ENCODE measurements at regions not wholly inside any gene's neighbourhood (a gene's known extent, or its start where the extent isn't known, plus 50 kb on each side); places are given as distances from the start of the nearest gene placed in this dataset.

DNA sequence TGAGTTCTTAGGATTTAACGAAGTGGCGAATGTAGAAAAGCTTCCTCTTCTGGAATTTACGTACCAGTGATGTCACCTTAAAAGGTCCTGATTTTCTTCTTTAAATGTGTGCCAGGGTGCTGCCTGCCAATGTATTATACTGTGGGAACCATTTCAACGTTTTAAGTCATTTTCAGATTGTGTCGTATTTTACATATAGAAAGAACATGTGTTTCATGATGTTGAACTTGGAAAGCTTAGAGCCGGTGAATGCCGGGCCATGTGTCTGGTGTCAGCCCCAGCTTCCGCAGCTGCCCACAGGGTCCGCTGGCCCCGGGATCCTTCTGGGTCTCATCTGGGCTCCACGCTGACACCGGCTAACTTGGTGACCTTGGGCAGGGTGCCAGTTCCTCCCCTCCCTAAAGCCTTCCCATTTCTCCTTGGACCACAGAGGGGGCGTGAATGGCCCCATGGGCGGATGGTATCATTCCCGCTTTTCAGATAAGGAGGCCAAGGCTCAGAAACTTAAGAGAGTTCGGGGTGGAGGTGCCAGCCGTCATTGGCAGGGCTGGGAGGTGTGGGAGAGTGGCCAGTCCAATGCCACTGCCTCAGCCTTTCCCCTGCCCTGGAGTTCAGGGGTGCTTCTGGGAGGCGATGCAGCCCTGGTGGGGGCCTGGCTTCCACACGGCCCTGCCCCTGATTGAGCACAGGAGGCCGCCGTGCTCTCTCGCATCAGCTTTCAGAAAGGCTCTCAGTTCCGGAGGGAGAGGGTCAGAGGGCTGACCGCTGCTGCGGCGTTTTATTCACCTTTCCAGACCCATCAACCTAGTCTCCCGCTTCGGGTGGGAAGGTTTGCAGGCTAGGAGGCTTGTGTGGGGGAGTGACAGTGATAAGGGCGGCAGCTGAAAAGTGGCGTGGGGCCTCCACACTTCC is 68.8 kb upstream of the CIBAR2 start:
- no peak overlapping the region for H3K27ac ChIP-seq (ENCODE audit: low read length)
- H3K4me3 ChIP-seq (ENCODE audit: low read length), result no peak overlapping the region
- H3K27me3 ChIP-seq (ENCODE audit: control insufficient read depth, insufficient read depth, low read length), result no peaks in the 10 kb centered on the region
- H3K4me1 ChIP-seq (ENCODE audit: control insufficient read depth, insufficient read depth, low read length), result no peaks in the 10 kb centered on the region
- H3K36me3 ChIP-seq (ENCODE audit: control insufficient read depth, insufficient read depth, low read length), result no peaks in the 10 kb centered on the region
- no peak for DNase-seq (ENCODE audit: low read depth, low spot score)
- WGBS (ENCODE audit: insufficient coverage, insufficient read length), result no CpG with 5 or more reads among the region's 30 CpGs
- H3K9me3 ChIP-seq (ENCODE audit: control insufficient read depth, insufficient read depth, low read length), result no peaks in the 10 kb centered on the region

DNA sequence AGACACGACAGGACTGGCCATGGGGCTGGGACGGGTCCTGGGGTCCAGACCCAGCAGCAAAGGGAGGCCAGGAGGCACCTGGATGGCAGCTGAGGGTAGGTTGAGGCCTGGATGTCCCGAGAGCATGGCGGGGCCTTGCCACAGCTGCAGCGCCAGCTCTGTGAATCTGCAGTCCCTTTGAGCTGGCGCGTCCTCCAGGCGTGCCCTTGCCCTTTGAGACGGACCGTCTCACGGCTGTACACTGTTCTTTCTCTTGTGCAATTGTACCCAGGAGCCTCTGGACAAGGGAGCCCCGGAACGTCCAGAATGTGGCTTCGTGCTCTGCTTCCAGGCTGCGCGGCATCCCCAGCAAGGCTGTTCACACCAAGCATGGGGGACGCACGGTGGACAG is 69.5 kb upstream of the CIBAR2 start:
- Histone ChIP-seq H3K4me3 (ENCODE audit: low read length) (no peak overlapping the region), H3K36me3 (ENCODE audit: control insufficient read depth, insufficient read depth, low read length) (no peaks in the 10 kb centered on the region), H3K27me3 (ENCODE audit: control insufficient read depth, insufficient read depth, low read length) (no peaks in the 10 kb centered on the region), H3K9me3 (ENCODE audit: control insufficient read depth, insufficient read depth, low read length) (no peaks in the 10 kb centered on the region), H3K27ac (ENCODE audit: low read length) (no peak overlapping the region), H3K4me1 (ENCODE audit: control insufficient read depth, insufficient read depth, low read length) (no peaks in the 10 kb centered on the region)
- WGBS (ENCODE audit: insufficient coverage, insufficient read length), result no CpG with 5 or more reads among the region's 18 CpGs
- no peak for DNase-seq (ENCODE audit: low read depth, low spot score)

DNA sequence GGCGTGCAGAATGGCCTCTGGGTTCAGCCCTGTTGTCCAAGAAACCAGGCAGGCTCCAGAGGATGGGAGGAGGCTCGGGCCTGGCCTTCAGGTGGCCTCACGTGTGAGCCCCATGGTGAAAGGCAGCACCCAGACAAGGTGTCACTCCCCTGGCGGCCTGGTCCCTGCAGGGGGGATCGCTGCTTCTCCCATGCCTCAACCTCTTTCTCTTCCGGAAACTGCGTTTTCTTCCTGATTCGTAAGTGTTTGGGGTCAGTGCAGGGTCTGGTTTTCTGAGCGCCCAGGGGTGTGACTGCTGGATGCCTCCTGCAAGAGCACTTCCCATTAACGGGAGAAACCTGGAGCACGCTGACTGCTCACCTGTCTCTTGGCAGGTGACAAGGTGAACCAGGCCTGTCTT is 70.0 kb upstream of the CIBAR2 start:
- WGBS (ENCODE audit: insufficient coverage, insufficient read length), result no CpG with 5 or more reads among the region's 11 CpGs
- Histone ChIP-seq H3K4me3 (ENCODE audit: low read length) (no peak overlapping the region), H3K9me3 (ENCODE audit: control insufficient read depth, insufficient read depth, low read length) (no peaks in the 10 kb centered on the region), H3K27ac (ENCODE audit: low read length) (no peak overlapping the region), H3K36me3 (ENCODE audit: control insufficient read depth, insufficient read depth, low read length) (no peaks in the 10 kb centered on the region), H3K27me3 (ENCODE audit: control insufficient read depth, insufficient read depth, low read length) (no peaks in the 10 kb centered on the region), H3K4me1 (ENCODE audit: control insufficient read depth, insufficient read depth, low read length) (no peaks in the 10 kb centered on the region)
- DNase-seq (ENCODE audit: low read depth, low spot score), result no peak

DNA sequence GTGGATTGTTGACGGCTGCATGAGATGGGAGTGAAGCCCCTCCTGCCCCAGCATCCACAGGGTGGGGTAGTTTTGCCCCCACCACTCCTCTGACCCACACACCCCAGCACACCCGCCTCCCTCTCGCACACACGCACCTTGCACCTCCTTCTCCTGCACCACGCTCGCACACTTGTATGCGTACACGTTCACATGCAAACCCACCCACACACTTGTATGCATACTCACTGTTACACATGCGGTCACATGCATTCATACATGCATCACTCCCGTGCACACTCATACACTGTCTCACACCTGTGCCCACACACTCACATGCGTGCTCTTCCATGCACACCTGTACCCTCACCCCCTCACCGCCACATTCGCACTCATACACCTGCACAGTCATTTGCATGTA is 70.5 kb upstream of the CIBAR2 start:
- Histone ChIP-seq H3K27ac (ENCODE audit: low read length) (no peak overlapping the region), H3K9me3 (ENCODE audit: control insufficient read depth, insufficient read depth, low read length) (no peaks in the 10 kb centered on the region), H3K4me1 (ENCODE audit: control insufficient read depth, insufficient read depth, low read length) (no peaks in the 10 kb centered on the region), H3K4me3 (ENCODE audit: low read length) (no peak overlapping the region), H3K27me3 (ENCODE audit: control insufficient read depth, insufficient read depth, low read length) (no peaks in the 10 kb centered on the region), H3K36me3 (ENCODE audit: control insufficient read depth, insufficient read depth, low read length) (no peaks in the 10 kb centered on the region)
- WGBS (ENCODE audit: insufficient coverage, insufficient read length), result no CpG with 5 or more reads among the region's 13 CpGs
- no peak for DNase-seq (ENCODE audit: low read depth, low spot score)

DNA sequence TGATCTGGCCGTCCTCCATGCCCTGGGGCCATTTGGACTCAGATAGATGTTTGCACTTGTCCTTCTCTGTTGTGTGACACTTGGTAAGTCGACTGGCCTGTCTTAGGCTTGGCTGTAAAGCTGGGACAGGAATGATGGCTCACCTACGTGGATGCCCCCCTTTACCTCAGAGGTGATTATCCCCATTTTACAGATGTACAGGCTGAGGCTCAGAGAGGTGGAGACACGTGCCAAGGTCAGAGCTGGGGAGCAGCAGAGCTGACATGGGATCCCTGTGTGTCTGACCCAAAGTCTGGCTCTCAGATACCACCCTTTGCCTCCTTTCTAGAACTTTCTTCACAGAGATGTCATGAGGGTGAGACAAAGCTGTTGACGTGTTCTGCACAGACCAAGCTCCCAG is 71.3 kb upstream of the CIBAR2 start:
- Histone ChIP-seq H3K4me1 (ENCODE audit: control insufficient read depth, insufficient read depth, low read length) (no peaks in the 10 kb centered on the region; the same call in 1 of the 2 replicates), H3K9me3 (ENCODE audit: control insufficient read depth, insufficient read depth, low read length) (no peaks in the 10 kb centered on the region), H3K36me3 (ENCODE audit: control insufficient read depth, insufficient read depth, low read length) (no peaks in the 10 kb centered on the region), H3K27ac (ENCODE audit: low read length) (no peak overlapping the region), H3K4me3 (ENCODE audit: low read length) (no peak overlapping the region), H3K27me3 (ENCODE audit: control insufficient read depth, insufficient read depth, low read length) (no peaks in the 10 kb centered on the region)
- WGBS (ENCODE audit: insufficient coverage, insufficient read length), result no CpG with 5 or more reads among the region's 5 CpGs
- no peak for DNase-seq (ENCODE audit: low read depth, low spot score)

DNA sequence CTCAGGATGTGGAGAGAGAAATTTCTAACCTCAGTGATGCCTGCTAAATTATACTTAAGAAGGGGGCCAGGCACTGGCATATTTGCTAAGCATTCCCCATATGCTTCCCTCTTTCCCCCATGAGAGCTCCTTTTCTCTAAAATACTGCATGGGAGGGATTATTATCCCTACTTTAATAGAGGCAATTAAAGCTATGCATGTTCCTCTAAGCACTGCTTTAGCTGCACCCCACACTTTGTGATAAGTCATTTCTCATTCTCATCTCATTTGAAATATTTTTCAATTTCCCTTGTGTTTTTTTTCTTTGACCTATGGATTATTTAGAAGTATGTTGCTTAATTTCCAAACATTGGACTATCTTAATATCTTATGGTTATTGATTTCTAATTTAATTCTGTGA is 72.1 kb upstream of the CIBAR2 start:
- Histone ChIP-seq H3K27ac (ENCODE audit: low read length) (no peak overlapping the region), H3K4me3 (ENCODE audit: low read length) (no peak overlapping the region), H3K27me3 (ENCODE audit: control insufficient read depth, insufficient read depth, low read length) (no peaks in the 10 kb centered on the region), H3K9me3 (ENCODE audit: control insufficient read depth, insufficient read depth, low read length) (no peaks in the 10 kb centered on the region), H3K4me1 (ENCODE audit: control insufficient read depth, insufficient read depth, low read length) (no peaks in the 10 kb centered on the region; the same call in 1 of the 2 replicates), H3K36me3 (ENCODE audit: control insufficient read depth, insufficient read depth, low read length) (no peaks in the 10 kb centered on the region)
- no peak for DNase-seq (ENCODE audit: low read depth, low spot score)

DNA sequence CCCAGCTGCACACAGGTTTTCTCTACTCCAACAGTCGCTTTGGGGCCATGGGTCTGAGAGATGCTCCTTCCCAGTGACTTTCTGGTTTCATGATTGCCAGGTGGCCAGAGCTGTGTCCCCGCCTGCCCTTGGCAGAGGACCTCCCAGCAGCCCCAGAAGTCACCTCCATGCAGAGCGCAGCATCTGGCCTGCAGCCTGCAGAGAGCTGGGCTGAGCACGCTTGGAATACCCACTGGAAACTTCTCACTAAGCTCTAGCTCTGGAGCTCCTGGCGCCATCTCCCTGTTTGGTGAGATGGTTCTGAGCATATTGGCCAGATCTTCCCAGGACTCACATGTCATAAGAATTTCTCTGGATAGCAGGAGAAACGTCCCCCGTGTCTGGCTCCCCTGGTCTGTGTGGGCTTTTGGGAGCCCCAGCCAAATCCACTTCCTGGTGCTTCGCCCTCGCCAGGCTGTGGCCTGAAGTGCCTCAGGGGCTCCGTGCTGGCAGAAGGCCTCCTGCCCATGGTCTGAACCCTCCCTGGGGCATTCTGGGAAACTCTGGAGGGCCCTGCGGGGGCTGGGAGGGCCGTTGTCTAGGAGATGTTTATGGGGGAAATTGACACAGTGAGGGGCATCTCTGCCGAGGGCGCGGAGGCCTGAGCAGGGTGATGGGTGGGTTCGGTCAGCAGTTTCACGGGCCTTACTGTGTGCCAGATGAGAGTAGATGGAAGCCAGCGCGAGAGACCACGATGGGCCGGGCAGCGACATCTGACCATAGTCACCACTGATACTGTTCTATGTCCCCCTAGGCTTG is 73.2 kb upstream of the CIBAR2 start:
- Histone ChIP-seq H3K27ac (ENCODE audit: low read length) (no peak overlapping the region), H3K27me3 (ENCODE audit: control insufficient read depth, insufficient read depth, low read length) (no peaks in the 10 kb centered on the region), H3K36me3 (ENCODE audit: control insufficient read depth, insufficient read depth, low read length) (no peaks in the 10 kb centered on the region), H3K4me1 (ENCODE audit: control insufficient read depth, insufficient read depth, low read length) (no peaks in the 10 kb centered on the region; the same call in 1 of the 2 replicates), H3K4me3 (ENCODE audit: low read length) (no peak overlapping the region), H3K9me3 (ENCODE audit: control insufficient read depth, insufficient read depth, low read length) (no peaks in the 10 kb centered on the region)
- no CpG with 5 or more reads among the region's 22 CpGs for WGBS (ENCODE audit: insufficient coverage, insufficient read length)
- DNase-seq (ENCODE audit: low read depth, low spot score), result no peak

DNA sequence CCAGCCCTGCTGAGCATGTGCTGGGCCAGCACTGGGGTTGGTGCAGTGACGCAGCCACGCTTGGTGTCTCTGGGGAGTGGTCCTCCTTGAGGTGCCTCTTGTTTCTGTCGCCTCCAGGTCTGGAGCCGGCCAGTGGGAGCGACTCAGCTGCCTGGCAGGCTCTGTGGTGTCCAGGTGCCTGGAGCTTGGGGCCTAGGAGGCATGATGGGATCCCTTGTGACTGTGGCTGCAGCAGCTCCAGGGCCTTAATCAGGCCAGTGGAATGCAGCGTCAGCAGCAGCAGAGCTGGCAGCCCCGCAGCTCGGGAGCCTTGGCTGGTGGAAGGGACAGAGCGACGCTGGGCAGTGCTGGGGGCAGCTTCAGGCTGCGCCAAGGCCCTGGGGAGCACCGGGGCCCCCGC is 74.7 kb upstream of the CIBAR2 start:
- H3K4me1 ChIP-seq (ENCODE audit: control insufficient read depth, insufficient read depth, low read length), result no peaks in the 10 kb centered on the region; the same call in 1 of the 2 replicates
- H3K4me3 ChIP-seq (ENCODE audit: low read length), result no peak overlapping the region
- H3K27ac ChIP-seq (ENCODE audit: low read length), result no peak overlapping the region
- WGBS (ENCODE audit: insufficient coverage, insufficient read length), result no CpG with 5 or more reads among the region's 13 CpGs
- DNase-seq (ENCODE audit: low read depth, low spot score), result no peak
- no peaks in the 10 kb centered on the region for H3K36me3 ChIP-seq (ENCODE audit: control insufficient read depth, insufficient read depth, low read length)
- H3K27me3 ChIP-seq (ENCODE audit: control insufficient read depth, insufficient read depth, low read length), result no peaks in the 10 kb centered on the region
- H3K9me3 ChIP-seq (ENCODE audit: control insufficient read depth, insufficient read depth, low read length), result no peaks in the 10 kb centered on the region

DNA sequence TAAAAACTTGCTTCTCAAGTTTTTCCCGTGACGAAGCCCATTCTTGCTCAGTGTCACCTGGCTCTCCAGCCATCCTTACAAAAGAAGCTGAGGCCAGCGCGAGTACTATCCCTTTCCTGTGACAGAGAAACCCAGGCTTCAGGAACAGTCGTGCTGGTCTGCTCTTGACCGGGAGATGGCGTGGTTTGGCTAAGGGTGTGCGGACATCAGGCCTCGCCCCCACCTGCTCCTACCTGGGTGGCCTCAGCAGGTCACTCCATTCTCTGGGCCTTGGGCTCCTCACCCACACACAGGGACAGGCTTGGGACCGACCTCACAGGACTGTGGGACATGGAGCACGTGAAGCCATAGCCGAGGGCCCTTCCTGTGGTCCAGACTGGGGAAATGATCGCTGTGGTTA is 75.2 kb upstream of the CIBAR2 start:
- H3K4me1 ChIP-seq (ENCODE audit: control insufficient read depth, insufficient read depth, low read length), result no peaks in the 10 kb centered on the region; the same call in 1 of the 2 replicates
- H3K4me3 ChIP-seq (ENCODE audit: low read length), result no peak overlapping the region
- no peaks in the 10 kb centered on the region for H3K36me3 ChIP-seq (ENCODE audit: control insufficient read depth, insufficient read depth, low read length)
- no peak overlapping the region for H3K27ac ChIP-seq (ENCODE audit: low read length)
- DNase-seq (ENCODE audit: low read depth, low spot score), result no peak
- H3K9me3 ChIP-seq (ENCODE audit: control insufficient read depth, insufficient read depth, low read length), result no peaks in the 10 kb centered on the region
- H3K27me3 ChIP-seq (ENCODE audit: control insufficient read depth, insufficient read depth, low read length), result no peaks in the 10 kb centered on the region
- WGBS (ENCODE audit: insufficient coverage, insufficient read length), result no CpG with 5 or more reads among the region's 13 CpGs

DNA sequence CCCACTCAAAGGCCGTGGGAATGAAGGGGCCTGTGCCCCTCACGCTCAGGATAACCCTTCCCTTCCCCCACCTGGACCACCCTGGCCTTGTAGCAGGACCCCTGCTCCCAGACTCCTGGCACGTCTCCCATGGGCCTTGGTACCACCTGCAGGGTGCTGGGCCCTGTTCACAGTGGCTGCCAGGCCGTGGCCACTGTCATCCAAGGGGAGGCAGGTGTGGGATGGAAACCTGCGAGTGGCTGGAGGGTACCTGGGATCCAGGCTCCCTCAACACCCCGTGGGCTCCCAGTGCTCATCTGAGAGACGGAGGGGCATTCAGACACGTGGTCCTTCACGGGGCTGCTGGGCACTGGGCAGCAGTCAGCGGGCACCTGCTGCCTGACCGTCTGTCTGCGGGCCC is 75.6 kb upstream of the CIBAR2 start:
- H3K9me3 ChIP-seq (ENCODE audit: control insufficient read depth, insufficient read depth, low read length), result no peaks in the 10 kb centered on the region
- no CpG with 5 or more reads among the region's 12 CpGs for WGBS (ENCODE audit: insufficient coverage, insufficient read length)
- H3K27me3 ChIP-seq (ENCODE audit: control insufficient read depth, insufficient read depth, low read length), result no peaks in the 10 kb centered on the region
- H3K4me1 ChIP-seq (ENCODE audit: control insufficient read depth, insufficient read depth, low read length), result no peaks in the 10 kb centered on the region; the same call in 1 of the 2 replicates
- no peaks in the 10 kb centered on the region for H3K36me3 ChIP-seq (ENCODE audit: control insufficient read depth, insufficient read depth, low read length)
- no peak overlapping the region for H3K27ac ChIP-seq (ENCODE audit: low read length)
- H3K4me3 ChIP-seq (ENCODE audit: low read length), result no peak overlapping the region
- no peak for DNase-seq (ENCODE audit: low read depth, low spot score)

All from iPS DF 6.9 (cell line).